HG02885 (cell line): ENCODE measurements at regions not wholly inside any gene's neighbourhood (a gene's known extent, or its start where the extent isn't known, plus 50 kb on each side); places are given as distances from the start of the nearest gene placed in this dataset.
"Not testable (repeated sequence)": the region's sequence is repeated elsewhere in the genome, so short reads cannot be mapped to it uniquely, and the experiment has no call there.

Experiments used
- ATAC-seq: cut with Tn5 transposase; IDR thresholded peaks from one replicate; pipeline ENCODE4 v1.9.1; 2021; ENCODE audit warnings: mild to moderate bottlenecking; ENCODE audit not compliant: unreplicated experiment, poor library complexity

DNA sequence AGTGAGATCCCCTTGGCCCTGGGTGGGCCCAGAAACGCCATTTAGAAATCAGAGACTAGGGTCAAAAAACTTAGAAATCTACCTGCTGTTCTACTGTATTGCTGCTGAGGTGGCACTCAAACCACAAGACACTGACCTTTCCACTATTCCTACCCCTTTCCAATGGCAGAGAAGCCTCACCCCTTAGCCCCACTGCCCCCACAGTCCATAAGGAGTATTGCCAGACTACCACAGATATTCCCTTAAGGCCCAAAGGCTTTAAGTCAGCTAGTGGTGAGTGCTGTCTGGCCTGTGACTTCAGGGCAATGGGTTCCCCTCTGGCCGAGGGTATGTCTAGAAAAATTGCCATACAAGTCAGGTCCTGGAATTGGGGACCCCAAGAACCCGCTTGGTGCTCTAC lies 656.1 kb downstream of the COL12A1 start:
- no peak for ATAC-seq

DNA sequence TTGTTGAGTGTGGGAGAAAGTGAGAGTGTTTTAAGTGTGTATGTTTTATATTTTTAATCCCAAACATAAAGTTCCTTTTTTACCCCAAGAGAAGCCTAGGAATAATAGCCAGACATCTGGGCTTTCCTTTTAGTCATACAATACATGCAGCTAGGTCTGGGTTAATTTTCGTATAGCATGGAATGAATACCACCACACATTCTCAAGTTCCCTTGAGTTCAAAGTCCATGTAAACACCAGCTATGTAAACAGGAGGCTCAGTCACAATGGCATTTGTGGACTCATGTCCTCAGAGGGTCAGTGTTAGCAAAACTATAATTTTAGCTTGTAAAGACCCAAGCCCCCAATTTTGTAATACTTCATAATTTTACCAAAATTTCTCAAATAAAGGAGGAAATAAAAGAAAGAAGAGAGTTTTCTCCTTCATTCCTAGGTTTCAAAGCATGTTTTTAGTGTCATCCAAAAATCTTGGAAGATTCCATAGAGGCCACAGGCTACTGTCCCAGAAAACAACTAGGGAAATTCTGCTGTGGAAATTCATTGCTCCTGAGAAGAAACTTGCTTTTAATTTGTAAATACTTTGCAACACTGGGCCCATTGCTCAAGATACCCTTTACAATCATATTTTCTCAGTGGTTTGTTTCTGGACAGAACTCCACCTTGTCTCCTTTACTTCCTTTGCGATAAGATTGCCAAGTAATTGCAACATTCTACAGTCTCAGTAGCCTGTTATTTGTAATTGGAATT lies 671.2 kb downstream of the COL12A1 start:
- no peak for ATAC-seq

DNA sequence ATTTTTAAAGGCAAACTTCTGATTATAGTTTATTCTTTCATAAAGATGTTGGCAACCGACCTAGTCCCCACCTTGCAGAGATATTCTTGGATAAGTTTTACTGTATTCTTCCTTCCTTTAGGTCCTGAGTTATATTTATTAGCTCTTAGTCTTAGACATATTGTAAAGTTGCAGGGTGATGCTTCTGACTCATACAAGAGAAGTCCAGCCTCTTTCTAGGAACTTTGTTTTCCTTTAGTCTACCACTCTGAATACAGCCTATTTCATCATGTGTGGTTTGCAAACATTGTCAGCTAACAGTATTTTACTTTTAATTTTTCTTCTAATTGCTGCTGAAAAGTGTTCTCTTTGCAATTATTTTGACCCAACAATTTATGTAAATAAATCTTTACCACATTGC lies 686.7 kb downstream of the COL12A1 start:
- ATAC-seq, result no peak

DNA sequence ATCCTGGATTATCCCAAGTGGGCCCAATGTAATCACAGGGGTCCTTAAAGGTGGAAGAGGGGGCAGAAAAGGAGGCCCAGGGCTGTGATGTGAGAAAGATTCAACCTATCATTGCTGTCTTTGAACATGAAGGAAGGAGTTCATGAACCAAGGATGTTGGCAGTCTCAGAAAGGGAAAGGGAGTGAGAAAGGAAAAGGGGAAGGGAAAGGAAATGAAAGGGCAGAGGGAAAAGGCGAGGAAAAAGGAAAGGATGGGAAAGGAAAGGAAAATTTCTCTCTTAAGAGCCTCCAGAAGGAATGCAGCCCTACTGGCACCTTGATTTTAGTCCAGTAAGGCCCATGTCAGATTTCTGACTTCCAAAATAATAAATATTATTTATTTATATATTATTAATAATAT lies 687.8 kb downstream of the COL12A1 start:
- ATAC-seq, result no peak

DNA sequence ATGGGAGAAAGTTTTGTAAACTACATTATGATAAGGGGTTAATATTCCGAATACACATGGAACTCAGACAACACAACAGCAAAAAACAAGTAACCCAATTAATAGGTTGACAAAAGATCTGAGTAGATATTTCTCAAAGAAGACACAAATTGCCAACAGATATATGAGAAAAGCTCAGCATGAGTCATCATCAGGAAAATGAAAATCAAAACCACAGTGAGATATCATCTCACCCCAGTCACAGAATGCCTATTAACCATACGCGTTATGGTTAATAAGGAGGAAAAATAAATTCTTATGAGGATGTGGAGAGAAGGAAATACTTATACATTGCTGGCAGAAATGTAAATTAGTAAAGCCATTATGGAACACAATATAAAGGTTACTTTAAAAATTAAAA lies 695.0 kb downstream of the COL12A1 start:
- ATAC-seq, result no peak

DNA sequence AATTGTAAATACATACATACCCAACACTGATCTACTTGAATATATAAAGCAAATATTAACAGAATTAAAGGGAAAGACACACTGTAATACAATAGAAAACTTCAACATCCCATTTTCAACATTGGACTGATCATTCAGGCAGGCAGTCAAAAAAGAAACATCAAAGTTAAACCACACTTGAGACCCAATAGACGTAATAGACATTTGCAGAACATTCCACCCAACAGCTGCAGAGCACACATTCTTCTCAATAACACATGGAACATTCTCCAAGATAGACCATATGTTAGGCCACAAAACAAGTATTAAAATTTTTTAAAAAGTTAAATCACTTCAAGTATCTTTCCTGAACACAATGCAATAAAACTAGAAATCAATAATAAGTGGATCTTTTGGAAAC lies 698.2 kb downstream of the COL12A1 start:
- ATAC-seq, result no peak

DNA sequence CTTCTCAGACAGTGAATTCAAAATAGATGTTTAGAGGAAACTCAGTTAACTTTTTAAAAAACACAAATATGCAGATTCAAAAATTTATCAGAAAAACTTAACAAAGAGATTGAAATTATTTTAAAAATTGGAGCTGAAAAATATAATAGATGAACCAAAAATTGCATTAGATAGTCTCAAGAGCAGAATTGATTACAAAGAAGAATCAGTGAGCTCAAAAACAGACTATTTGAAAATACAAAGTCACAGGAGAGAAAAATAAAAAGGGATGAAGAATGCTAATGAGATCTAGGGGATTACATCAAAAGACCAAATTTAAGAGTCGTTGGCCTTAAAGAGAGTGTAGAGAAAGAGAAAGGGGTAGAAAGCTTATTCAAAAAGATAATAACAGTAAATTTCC lies 700.5 kb downstream of the COL12A1 start:
- ATAC-seq, result no peak

DNA sequence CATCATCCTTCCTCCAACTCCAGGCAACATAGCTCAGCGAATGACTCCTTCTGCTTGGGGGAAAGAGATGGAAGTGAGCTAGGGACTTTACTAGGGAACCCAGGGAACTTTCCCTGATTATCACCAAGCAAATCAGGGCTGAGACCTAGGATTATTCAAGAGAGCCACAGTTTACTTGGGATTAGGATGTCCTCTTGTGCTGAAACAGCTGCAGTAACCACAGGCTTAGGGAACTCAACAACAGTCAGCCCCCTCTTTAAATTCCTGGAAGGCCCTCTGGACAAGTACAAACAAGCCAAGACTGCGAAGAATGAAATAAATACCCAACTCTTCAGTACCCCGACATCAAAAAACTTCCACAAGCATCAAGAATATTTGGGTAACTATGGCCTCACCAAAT lies 700.9 kb downstream of the COL12A1 start:
- no peak for ATAC-seq

DNA sequence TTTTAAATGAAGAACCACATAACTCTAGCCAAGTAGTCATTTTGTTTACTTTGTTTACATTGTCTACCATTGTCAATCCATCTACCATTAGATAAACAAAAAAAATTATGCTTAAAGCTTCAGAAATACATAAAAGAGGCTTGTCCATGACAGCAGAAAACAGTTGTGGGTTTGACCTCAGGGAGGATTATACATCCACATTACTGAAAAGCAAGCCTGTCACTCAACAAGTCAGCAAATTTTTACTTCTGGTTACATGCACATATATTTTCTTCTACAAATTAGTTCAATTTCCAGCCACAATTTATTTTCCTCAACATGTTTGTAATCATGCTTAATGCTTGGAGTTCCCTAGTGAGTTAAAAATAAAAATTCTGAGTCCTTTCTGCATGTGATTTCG lies 713.3 kb downstream of the COL12A1 start:
- no peak for ATAC-seq

DNA sequence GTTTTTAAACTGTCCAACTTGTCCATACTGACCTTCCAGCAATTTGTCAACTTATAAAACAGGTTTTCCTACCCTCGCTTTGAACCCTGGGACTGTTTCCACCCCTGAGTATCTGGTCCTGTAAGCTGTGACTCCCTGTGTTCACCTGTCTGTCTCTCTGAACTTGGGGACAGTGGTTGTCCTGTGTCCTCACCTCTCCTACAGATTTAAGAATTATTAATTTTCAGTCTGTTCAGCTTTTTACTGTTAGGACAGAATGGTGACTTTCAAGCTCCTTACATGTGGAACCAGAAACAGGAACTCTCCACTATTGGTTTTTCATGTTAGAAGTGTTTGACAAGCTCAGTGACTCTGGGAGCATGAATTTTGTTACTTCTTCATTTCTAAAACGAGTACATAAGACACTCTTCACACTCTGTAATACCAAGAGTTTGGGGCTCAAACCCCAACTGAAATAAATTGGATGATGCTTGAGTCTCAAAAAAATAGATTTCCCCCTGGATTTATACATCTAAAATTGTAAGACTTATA lies 713.9 kb downstream of the COL12A1 start:
- ATAC-seq, result no peak

DNA sequence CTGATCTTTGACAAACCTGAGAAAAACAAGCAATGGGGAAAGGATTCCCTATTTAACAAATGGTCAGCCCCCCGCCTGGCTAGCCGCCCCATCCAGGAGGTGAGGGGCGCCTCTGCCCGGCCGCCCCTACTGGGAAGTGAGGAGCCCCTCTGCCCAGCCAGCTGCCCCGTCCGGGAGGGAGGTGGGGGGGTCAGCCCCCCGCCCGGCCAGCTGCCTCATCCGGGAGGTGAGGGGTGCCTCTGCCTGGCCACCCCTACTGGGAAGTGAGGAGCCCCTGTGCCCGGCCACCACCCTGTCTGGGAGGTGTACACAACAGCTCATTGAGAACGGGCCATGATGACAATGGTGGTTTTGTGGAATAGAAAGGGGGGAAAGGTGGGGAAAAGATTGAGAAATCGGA lies 717.1 kb downstream of the COL12A1 start:
- ATAC-seq, result not testable (repeated sequence)

DNA sequence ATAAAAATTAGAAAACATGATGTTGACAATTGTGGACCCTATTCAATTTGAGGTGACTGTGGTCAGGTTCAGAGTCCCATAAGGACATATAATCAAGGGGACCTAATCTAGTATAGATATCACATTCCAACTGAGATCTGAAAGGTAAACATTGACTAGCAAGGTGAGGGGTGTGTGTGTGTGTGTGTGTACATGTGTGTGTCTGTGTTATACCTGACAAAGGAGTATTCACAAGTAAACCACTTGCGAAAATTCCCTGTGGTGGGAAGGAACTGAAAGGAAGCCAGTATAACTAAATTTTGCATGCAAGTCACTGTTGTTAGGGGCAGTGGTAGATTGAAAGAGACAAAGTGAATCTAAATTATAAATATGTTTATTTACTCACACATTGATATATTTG lies 723.7 kb downstream of the COL12A1 start:
- no peak for ATAC-seq

DNA sequence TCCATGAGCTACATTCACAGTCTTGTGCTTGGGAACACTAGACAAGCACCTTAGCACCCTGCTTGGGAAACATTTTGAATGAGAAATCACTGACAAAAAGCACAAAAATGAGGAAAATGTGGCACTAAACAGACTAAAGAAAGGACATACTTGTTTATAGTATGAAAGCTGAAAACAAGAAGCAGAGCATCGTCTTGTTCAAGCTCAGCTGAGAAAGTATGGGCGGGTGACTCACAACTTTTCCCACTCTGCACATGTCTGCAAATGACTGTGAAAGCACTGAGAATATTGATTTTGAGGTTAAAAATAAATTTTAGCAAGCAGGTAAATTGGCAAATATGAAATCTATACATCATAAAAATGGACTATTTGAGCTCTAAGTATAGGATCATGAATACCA lies 725.3 kb downstream of the COL12A1 start:
- no peak for ATAC-seq

DNA sequence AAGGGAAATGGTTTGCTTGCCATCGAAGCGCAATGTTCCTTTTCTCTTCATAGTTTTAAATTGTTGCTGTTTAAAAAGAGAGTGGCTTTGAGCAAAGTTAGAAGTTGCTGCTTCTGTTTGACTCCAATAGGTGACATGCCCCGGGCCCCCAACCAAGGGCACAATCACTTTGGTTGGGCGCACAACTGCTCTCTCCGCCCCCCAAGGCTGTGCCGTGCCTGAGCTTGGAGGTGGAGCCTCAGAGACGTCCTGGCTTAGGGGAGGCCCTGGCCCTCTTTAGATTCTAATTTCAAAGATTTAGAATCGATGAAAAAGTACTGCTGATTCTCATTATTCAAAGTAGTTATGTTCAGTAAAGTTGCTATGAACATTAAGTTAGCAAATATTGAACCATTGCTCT lies 725.9 kb downstream of the COL12A1 start:
- ATAC-seq, result no peak

DNA sequence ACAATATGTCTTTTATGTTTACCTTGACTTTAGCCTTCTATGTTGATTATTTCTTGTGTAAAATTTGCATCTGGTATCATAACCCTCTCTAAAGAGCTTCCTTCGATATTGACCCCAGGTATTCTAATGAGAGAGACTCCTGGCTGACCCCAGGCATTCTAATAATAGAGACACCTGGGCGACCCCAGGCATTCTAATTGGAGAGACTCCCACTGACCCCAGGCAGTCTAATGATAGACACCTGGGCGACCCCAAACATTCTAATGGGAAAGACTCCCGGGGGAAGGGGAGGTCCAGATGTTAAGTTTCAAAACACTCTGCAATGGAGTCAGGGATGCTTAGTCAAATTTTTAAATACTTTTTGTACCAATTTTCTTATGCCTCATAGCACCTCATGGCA lies 726.4 kb downstream of the COL12A1 start:
- ATAC-seq, result no peak

DNA sequence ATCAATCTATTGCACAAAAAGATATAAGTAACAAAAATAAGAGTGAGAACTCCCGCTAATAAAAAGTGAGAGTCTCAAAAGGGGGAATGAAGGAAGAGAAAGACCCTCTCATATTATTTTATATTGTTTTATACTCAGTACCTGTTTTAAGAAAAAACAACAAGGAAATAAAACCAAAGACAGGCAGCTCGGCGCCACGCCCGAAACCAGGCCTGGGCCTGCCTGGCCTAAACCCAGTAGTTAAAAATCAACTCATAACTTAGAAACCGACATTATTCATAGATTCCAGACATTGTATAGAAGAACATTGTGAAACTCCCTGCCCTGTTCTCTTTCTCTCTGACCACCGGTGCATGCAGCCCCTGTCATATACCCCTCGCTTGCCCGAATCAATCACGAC lies 731.8 kb downstream of the COL12A1 start:
- ATAC-seq, result not testable (repeated sequence)

DNA sequence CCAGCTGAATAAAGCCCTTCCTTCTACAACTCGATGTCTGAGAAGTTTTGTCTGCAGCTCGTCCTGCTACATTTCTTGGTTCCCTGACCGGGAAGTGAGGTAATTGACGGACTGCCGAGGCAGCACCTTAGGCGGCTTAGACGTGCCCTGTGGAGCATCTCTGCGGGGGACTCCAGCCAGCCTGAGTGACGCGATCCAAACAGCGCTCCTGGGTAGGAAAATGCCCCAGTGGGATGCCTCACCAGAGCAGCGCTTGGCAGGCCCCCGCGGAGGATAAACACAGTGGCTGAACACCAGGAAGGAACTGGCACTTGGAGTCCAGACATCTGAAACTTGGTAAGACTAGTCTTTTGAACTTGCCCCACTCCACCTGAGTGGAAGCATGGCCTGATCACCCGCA lies 737.3 kb downstream of the COL12A1 start:
- not testable (repeated sequence) for ATAC-seq

DNA sequence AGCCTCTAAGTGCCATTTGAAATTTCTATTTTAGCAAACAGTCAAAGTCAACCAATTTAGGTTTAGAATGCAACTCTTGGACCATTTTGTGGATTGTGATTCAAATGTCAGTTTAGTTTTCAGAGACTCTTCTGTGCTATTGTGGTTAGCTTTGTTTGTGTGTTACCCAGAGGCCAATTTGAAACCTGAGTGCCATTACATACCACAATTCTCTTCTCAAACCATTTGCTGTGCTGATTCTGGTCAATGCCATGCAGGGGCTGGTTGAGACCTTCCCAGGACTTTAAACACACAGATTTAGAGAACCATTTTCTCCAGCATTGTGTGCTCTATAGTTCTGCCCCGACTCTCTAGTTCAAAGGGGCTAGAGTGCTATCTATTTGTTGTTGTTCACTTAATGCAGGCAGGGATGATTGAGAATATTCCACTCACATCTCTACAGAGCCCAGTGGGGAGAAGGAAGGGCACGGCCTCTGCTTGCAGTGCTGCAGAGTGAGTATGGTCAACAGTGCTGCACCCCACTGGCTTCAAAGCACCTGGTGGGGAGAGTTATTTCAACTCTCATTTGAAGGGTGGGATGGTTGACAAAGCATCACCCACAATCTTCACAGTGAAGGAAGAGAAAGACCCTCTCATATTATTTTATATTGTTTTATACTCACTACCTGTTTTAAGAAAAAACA lies 738.2 kb downstream of the COL12A1 start:
- ATAC-seq, result no peak

DNA sequence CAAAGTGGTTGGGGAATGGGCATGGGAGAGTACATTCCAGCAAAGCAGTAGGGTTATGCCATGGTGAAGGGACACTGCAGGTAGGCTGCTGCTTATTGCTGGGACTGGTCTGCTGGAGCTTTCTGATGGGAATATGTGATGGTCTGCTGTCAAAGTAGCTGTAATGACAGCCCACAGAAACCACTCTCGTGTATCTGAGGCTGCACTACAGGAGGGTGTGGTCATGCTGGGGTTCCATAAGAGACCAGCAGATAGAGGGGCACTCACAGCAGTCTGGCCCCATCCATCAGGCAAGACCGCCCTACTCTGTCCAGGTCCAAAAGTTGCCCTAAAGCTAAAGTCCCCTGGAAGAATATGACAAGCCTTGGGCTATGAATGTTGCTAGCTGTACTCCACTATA lies 739.3 kb downstream of the COL12A1 start:
- ATAC-seq, result no peak

DNA sequence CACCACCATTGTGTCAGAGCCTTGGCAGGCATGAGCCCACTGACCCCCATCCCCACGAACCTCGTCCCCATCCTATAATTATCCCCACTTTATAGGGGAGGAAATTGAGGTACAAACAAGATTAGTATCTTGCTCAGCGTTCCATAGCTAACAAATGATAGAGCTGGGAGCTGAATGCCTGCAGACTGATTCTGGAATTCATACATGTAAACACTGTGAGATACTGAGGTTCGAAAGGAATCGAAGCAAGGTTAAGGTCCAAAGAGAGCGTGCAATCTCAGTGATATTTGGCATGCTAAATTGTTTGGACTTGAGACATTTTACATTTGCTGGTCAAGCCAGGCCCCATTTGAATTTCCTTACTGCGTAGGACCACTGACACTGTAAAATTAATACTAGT lies 746.6 kb downstream of the COL12A1 start:
- ATAC-seq, result no peak

DNA sequence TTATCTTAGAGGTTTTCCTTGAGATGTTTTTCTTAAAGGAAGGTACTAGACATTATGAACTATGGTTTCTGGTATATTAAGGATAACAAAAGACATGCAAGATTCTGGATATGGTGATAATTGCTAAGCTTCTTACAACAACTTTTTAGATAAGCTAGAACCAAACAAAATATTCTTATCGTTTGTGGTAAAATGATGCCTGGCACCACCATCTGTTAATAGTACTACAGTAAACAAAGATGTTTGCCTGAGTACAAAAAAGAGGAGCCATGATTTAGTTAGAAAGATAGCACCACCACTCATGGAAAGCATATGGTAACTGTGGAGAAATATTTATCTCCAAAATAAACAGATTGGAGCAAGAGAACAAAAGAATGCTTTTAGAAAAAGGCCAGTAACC lies 747.3 kb downstream of the COL12A1 start:
- ATAC-seq, result no peak

DNA sequence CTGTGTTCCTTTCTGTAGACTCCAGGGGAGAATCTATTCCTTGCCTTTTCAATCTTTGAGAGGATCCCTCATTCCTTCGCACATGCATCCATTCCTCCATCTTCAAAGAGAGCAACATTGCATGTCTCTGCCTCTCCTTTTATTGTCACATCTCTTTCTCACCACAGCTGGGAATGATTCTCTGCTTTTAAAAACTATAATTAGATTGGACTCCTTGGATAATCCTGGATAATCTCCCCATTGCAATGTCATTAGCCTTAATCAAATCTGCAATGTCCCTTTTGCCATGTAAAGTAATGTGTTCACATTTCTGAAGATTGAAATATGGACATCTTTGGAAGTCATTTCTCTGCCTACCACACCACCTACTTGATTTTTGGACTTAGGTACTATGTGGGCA lies 750.1 kb downstream of the COL12A1 start:
- ATAC-seq, result no peak
